Urinary bladder (tissue), 3 donors: ENCODE measurements at regions not wholly inside any gene's neighbourhood (a gene's known extent, or its start where the extent isn't known, plus 50 kb on each side); places are given as distances from the start of the nearest gene placed in this dataset.

Source experiments
- DNase-seq: peaks from one replicate; pipeline ENCODE4 v3.0.0-alpha.2; 2015; ENCODE audit errors: extremely low spot score
- H3K27ac ChIP-seq: one replicate; pipeline ENCODE4 v1.5.1; 2013; ENCODE audit warnings: low read depth, mild to moderate bottlenecking, moderate library complexity
- H3K36me3 ChIP-seq: one replicate; pipeline ENCODE4 v1.6.1; 2013; ENCODE audit warnings: mild to moderate bottlenecking, moderate library complexity; ENCODE audit not compliant: insufficient read depth
- H3K4me1 ChIP-seq: one replicate; pipeline ENCODE4 v1.6.1; 2013; ENCODE audit warnings: mild to moderate bottlenecking, moderate library complexity; ENCODE audit not compliant: insufficient read depth
- H3K4me3 ChIP-seq: one replicate; pipeline ENCODE4 v1.5.1; 2013; ENCODE audit warnings: low read depth, low read length
- WGBS: extraction: QIAGEN DNeasy Blood & Tissue Kit; methylation state at CpG from one replicate; pipeline ENCODE4 v1.1.7; 2013; 5-methylcytosine and 5-hydroxymethylcytosine counted together
- donor health status: healthy with polysubstance abuse.
- donor health status: healthy.

DNA sequence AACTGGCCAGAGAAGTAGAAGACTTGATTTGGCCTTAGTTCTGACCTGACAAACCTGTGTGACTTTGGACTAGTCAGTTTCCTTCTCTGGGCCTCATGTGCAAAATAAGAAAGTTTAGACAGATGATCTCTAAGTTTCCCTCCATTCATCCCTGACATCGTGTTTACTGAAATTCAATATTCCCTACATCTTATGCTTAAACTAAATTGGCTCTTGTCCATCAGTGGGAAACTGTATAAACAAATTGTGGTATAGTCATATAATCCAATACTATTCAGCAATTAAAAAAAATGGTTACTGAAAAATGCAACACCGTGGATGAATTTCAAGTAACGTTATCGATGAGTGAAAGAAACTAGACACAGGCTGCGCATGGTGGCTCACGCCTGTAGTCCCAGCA is 64.4 kb upstream of the HRH1 start:
- 89% methylated on average over 6 of the region's 6 CpGs for whole genome bisulfite sequencing
- H3K27ac ChIP-seq = no peak overlapping the region
- no peaks in the 10 kb centered on the region for H3K4me1 ChIP-seq
- no peaks in the 10 kb centered on the region for H3K36me3 ChIP-seq
- no peak overlapping the region for H3K4me3 ChIP-seq
- DNase-seq = no peak

DNA sequence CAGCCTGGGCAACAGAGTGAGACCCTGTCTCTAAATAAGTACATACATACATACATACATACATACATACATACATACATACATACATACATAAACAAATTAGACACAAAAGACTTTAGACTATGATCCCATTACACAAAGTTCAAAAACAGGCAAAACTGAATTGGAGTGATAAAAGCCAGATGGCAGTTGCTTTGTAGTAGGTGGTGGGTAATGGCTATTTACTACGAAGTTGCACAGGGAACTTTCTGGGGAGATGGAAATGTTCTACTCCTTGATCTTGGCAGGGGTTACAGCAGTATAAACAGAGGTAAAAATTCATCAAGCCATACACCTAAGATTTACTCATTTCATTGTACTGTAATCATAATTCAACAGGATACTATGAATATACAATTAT is 63.7 kb upstream of the HRH1 start:
- H3K4me1 ChIP-seq = no peaks in the 10 kb centered on the region
- no peak overlapping the region for H3K27ac ChIP-seq
- H3K36me3 ChIP-seq = no peaks in the 10 kb centered on the region
- no peak for DNase-seq
- H3K4me3 ChIP-seq = no peak overlapping the region
- WGBS = 31% methylated on average over 1 of the region's 1 CpG

DNA sequence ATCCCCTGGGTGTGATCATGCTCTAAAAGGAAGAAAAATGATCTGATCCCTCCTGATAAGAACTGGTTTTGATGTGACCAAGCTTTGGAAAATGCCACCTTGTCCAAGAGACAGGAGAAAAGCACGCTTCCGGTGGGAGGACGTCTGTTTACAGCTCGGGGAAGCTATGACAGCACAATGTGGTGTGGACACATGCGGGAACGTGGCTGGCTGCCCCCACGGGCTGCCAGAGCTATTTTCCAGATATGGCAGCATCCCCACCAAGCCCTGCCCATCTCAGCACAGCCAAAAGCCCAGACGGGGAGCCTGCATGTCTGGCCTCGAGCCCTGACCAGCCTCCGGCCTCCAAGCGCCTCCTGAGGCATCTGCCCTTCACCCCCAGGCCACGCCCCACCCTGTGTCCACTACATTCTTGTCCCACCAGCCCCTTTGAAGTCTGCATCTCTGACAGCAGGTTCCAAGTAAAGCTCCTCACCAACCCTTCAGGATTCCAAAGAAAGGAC is 63.2 kb upstream of the HRH1 start:
- Histone ChIP-seq H3K36me3 (no peaks in the 10 kb centered on the region), H3K27ac (no peak overlapping the region), H3K4me1 (no peaks in the 10 kb centered on the region), H3K4me3 (no peak overlapping the region)
- WGBS = 19% methylated on average over 12 of the region's 12 CpGs
- no peak for DNase-seq

DNA sequence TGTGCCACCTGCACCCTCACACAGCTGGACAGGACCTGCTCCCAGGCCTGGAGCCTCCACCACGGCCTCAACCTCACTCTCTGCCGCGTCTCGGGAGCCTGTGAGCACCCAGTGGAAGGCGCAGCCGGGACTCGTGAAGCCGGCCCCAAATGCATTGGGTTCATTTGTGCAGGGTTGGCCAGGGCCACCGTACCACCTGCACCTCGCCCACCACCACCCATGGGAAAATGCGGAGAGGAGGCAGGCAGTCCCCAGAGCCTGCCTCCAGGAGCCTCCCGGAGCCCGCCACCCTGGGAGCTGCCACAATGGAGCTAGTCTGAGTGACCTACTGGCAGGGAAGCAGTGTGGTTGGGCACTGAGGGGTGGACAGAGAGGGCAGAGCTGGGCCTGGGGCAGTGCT is 62.5 kb upstream of the HRH1 start:
- Histone ChIP-seq H3K27ac (no peak overlapping the region), H3K4me3 (no peak overlapping the region), H3K4me1 (no peaks in the 10 kb centered on the region), H3K36me3 (no peaks in the 10 kb centered on the region)
- 92% methylated on average over 13 of the region's 13 CpGs for WGBS
- no peak for DNase-seq

DNA sequence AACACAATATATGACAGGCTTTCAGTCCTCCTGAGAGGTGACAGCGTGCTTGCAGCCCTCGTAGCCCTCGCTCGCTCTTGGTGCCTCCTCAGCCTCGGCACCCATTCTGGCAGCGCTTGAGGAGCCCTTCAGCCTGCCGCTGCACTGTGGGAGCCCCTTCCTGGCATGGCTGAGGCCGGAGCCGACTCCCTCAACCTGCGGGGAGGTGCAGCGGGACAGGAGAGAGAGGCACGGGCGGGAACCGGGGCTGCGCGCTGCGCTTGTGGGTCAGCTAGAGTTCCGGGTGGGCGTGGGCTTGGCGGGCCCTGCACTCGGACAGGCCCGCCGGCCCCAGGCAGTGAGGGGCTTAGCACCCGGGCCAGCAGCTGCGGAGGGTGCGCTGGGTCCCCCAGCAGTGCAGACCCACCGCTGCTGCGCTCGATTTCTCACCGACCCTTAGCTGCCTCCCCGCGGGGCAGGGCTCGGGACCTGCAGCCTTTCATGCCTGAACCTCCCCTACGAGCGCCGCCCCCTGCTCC is 60.4 kb upstream of the HRH1 start:
- no peaks in the 10 kb centered on the region for H3K4me1 ChIP-seq
- WGBS = 96% methylated on average over 36 of the region's 36 CpGs

DNA sequence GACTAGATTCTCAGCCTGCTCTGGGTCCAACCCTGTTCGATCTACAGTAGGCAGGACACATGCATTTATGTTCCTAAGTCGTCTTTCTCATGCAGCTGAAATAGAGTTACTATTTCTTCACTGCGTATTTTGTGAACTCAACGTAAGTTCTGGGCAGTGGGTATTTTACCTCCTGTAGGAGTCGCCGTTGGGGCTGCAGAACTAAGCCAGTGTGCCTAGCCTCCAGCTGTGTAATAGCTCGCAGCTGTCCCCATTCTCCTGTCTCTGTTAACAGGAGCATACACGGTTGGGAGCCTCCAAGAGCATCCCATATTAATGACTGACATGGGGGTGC is 58.4 kb upstream of the HRH1 start:
- Histone ChIP-seq H3K27ac (no peak overlapping the region), H3K4me3 (no peak overlapping the region)
- 70% methylated on average over 8 of the region's 8 CpGs for WGBS

More for the DNA sequence above, 60.4 kb upstream of the HRH1 start:
- H3K27ac ChIP-seq = no peak overlapping the region
- H3K4me3 ChIP-seq = no peak overlapping the region
- DNase-seq = no peak
- no peaks in the 10 kb centered on the region for H3K36me3 ChIP-seq

DNA sequence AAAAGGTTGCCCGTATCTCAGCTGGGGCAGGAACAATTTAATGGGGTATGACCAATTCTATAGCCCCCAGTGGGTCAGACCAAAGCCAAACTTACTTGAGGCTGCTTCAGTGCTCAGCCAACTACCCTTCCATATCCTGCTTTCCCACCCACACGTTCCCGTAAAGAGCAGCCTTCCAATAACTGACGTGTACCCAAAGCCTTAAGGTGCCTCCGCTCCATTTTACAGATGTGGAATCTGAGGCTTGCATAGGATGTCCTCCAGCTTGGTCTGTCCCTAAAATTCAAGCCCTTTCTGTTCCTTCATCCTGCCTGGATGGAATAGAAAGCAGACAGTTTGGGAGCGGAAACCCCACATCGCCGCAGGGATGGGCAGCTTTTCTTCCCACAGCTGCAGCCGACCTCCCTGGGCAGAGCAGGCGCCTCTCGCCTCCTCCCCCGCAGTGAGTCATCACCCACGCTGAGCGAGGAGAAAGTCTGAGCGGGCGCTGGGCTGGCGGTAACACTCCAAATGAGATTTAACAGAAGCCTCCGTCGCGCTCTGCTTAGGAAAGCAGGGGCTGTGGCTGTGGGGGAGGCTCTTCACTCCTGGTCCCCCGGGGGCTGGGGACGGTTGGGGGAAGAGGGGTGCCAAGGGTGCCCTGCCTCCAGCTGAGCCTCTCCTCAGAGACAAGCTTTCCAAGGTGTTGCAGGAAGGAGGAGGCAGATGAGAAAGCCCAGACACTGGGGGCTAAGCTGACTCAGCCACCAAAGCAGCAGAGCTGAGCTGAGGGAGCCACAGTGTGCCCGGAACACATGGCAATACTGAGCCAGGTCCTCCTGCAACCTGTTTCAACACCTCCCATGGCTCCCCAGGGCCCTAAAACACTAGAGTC is 57.8 kb upstream of the HRH1 start:
- Histone ChIP-seq H3K36me3 (no peaks in the 10 kb centered on the region), H3K27ac (peak overlapping the region; percentile 51), H3K4me3 (peak overlapping the region; percentile 11), H3K4me1 (no peaks in the 10 kb centered on the region)
- WGBS = 8% methylated on average over 23 of the region's 23 CpGs
- peak; percentile 48 for DNase-seq

More for the DNA sequence above, 58.4 kb upstream of the HRH1 start:
- Histone ChIP-seq H3K4me1 (no peaks in the 10 kb centered on the region), H3K36me3 (no peaks in the 10 kb centered on the region)
- DNase-seq = no peak

DNA sequence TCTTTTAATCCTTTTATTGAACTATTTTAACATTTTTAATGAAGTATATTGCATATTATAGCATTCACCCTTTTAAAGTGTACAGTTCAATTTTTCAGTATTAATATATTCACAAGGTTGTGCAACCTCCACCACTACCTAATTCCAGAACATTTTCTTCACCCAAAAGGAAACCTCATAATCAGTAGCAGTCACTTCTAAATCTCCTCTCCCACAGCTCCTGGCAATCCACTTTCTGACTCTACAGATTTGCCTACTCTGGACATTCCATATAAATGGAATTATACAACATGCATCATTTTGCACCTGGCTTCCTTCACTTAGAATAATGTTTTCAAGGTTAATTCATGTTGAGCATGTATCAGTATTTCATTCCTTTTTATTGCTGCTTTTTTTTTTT is 55.0 kb upstream of the HRH1 start:
- H3K36me3 ChIP-seq = no peaks in the 10 kb centered on the region
- no peaks in the 10 kb centered on the region for H3K4me1 ChIP-seq
- no peak overlapping the region for H3K27ac ChIP-seq
- H3K4me3 ChIP-seq = no peak overlapping the region
- no peak for DNase-seq
